Stomach (tissue), 8 donors: ENCODE measurements at regions not wholly inside any gene's neighbourhood (a gene's known extent, or its start where the extent isn't known, plus 50 kb on each side); places are given as distances from the start of the nearest gene placed in this dataset.

Source experiments
- DNase-seq, 2 donors: peaks; one replicate each; pipeline versions ENCODE4 v3.0.0 to v3.0.0-alpha.2; 2013 to 2019
- H3K27ac ChIP-seq, 5 donors: fragments of 200-600 bp in 4 of 5; sonication (generic) in 4 of 5; one replicate each; pipeline ENCODE4 v1.5.1; 2013 to 2019; ENCODE audit warnings: mild to moderate bottlenecking in 1 of 5, moderate library complexity in 1 of 5
- H3K27me3 ChIP-seq, 3 donors: fragments of 200-600 bp; sonication (generic); one replicate each; pipeline ENCODE4 v1.5.1; 2017 to 2019; ENCODE audit warnings: mixed run types in 1 of 3
- H3K36me3 ChIP-seq, 4 donors: fragments of 200-600 bp; sonication (generic); 1 replicate in 3 of 4; 2 replicates in 1 of 4; pipeline ENCODE4 v1.5.1; 2016 to 2019
- H3K4me1 ChIP-seq, 4 donors: fragments of 200-600 bp; sonication (generic); one replicate each; pipeline ENCODE4 v1.5.1; 2016 to 2019
- H3K4me3 ChIP-seq, 4 donors: fragments of 200-600 bp; sonication (generic) in 3 of 4; one replicate each; pipeline ENCODE4 v1.5.1; 2016 to 2019; ENCODE audit warnings: mild to moderate bottlenecking in 1 of 4
- H3K9me3 ChIP-seq, 4 donors: fragments of 200-600 bp; sonication (generic); one replicate each; pipeline ENCODE4 v1.5.1; 2016 to 2019
- CTCF ChIP-seq, 7 experiments: fragments of 450-650 bp in 4 of 7; fragments of 200-600 bp in 3 of 7; sonication (generic) in 3 of 7; IDR thresholded peaks; one replicate each; pipeline ENCODE4 v1.5.1; 2016 to 2019; ENCODE audit warnings: antibody characterized with exemption in 7 of 7, control low read depth in 2 of 7, mild to moderate bottlenecking in 1 of 7
- EP300 ChIP-seq: sonication (generic); formaldehyde crosslinking; IDR thresholded peaks from one replicate; pipeline ENCODE4 v1.6.1; 2017; ENCODE audit warnings: antibody characterized with exemption
- POLR2A ChIP-seq, 4 donors: fragments of 450-650 bp; IDR thresholded peaks; one replicate each; pipeline ENCODE4 v1.6.1; 2016; ENCODE audit warnings: antibody characterized with exemption in 4 of 4, control low read depth in 2 of 4, mild to moderate bottlenecking in 1 of 4, moderate library complexity in 1 of 4
- POLR2AphosphoS5 ChIP-seq, 3 donors: sonication (generic); formaldehyde crosslinking; IDR thresholded peaks; one replicate each; pipeline ENCODE4 v1.6.1; 2016; ENCODE audit warnings: antibody characterized with exemption in 3 of 3
- WGBS, 5 donors: extraction: QIAGEN DNeasy Blood & Tissue Kit in 3 of 5; methylation state at CpG; one replicate each; pipeline versions ENCODE4 v1.1.5 to v1.1.7; 2013 to 2018; 5-methylcytosine and 5-hydroxymethylcytosine counted together
- intact Hi-C: fragments of 100-400 bp; cut with DNase I; formaldehyde crosslinking; loops from one replicate; pipeline ENCODE4 v1.15.1; 2023; ENCODE audit warnings: low total_unique reads
- donor health status: healthy with polysubstance abuse.
- donor health status: Bipolar disorder and iron deficiency.
- donor health status: healthy.

- intact Hi-C loops: no loop called here
- no peak for DNase-seq
- Histone ChIP-seq H3K27me3 (no peaks in the 10 kb centered on the region), H3K36me3 (no peaks in the 10 kb centered on the region), H3K27ac (no peak overlapping the region), H3K9me3 (no peaks in the 10 kb centered on the region), H3K4me1 (no peaks in the 10 kb centered on the region), H3K4me3 (no peak overlapping the region)
- 78 to 91% (median 82%) methylated on average over 6 of the region's 6 CpGs for WGBS, 5 donors
- TF ChIP-seq CTCF (IDR thresholded peaks at IDR 0.05): no peak
- no peak for TF ChIP-seq POLR2A (IDR thresholded peaks at IDR 0.05)
Observed at GRCh38 chr4:110808351-110808878, 185.5 kb upstream of the PITX2 start.

DNA sequence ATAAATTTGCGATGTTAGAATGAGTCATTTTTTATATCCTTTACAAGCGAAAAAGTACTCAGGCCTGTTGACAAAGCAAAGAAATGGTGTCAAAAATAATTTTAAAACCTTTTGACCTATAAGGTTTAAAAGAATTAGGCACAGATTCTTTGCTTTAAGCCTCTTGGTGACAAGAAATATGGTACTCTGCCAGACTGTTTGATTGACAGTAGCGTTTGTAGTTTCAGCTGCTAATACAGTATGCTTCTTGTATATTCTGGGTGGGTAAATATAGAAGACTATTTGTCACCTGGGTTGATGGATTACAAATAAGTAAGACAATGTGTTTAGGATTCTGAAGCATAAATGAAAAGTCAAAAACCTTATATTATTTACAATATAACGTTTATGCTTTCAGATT lies 193.1 kb upstream of the PITX2 start:
- intact Hi-C loops: no loop called here
- Histone ChIP-seq H3K27me3 (no peaks in the 10 kb centered on the region), H3K9me3 (no peaks in the 10 kb centered on the region), H3K27ac (no peak overlapping the region), H3K4me3 (no peak overlapping the region), H3K36me3 (no peaks in the 10 kb centered on the region), H3K4me1 (no peaks in the 10 kb centered on the region)
- TF ChIP-seq POLR2A (IDR thresholded peaks at IDR 0.05): no peak
- no peak for TF ChIP-seq CTCF (IDR thresholded peaks at IDR 0.05)
- TF ChIP-seq POLR2AphosphoS5 (IDR thresholded peaks at IDR 0.05): no peak
- TF ChIP-seq EP300: no peak
- 60 to 71% (median 64%) methylated on average over 4 of the region's 4 CpGs for WGBS, 5 donors
- no peak for DNase-seq

GRCh38 chr4:110816367-110816766 lies 193.5 kb upstream of the PITX2 start:
- intact Hi-C loops: no loop called here
- no peaks in the 10 kb centered on the region for H3K9me3 ChIP-seq
- no peak overlapping the region for H3K27ac ChIP-seq
- WGBS, 5 donors: 21 to 33% (median 26%) methylated on average over 1 of the region's 1 CpG
- H3K36me3 ChIP-seq: no peaks in the 10 kb centered on the region
- H3K4me3 ChIP-seq: no peak overlapping the region
- TF ChIP-seq CTCF (IDR thresholded peaks at IDR 0.05) (no peak), POLR2A (IDR thresholded peaks at IDR 0.05) (no peak), EP300 (no peak), POLR2AphosphoS5 (IDR thresholded peaks at IDR 0.05) (no peak)
- DNase-seq: no peak
- no peaks in the 10 kb centered on the region for H3K27me3 ChIP-seq
- H3K4me1 ChIP-seq: no peaks in the 10 kb centered on the region

DNA sequence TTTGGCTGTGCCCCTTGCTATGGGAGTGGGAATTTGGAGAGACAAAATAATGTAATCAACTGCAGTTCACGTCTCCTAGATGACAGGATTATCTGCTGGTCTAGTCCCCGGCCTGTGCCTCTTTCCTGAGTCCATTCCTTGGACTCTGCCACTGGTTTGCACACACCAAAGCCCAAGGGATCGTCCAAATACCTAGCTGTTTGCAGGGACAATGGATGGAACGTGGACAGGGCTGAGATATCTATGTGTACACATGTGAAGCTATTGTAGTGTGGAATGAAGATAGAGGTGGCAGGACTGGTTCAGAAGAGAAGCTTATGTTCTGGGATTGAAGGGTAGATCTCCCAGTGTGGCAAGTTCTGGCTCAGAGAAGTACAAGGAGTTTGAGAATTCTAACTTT lies 198.3 kb upstream of the PITX2 start:
- Histone ChIP-seq H3K36me3 (no peaks in the 10 kb centered on the region), H3K9me3 (no peaks in the 10 kb centered on the region), H3K4me1 (no peaks in the 10 kb centered on the region), H3K4me3 (no peak overlapping the region), H3K27me3 (no peaks in the 10 kb centered on the region), H3K27ac (no peak overlapping the region)
- intact Hi-C loops: no loop called here
- 30 to 66% (median 35%) methylated on average over 4 of the region's 4 CpGs for WGBS, 5 donors
- DNase-seq: no peak
- TF ChIP-seq EP300 (no peak), CTCF (IDR thresholded peaks at IDR 0.05) (no peak), POLR2A (IDR thresholded peaks at IDR 0.05) (no peak), POLR2AphosphoS5 (IDR thresholded peaks at IDR 0.05) (no peak)
